HG02610 (cell line): ENCODE measurements at regions not wholly inside any gene's neighbourhood (a gene's known extent, or its start where the extent isn't known, plus 50 kb on each side); places are given as distances from the start of the nearest gene placed in this dataset.

Source experiments
- ATAC-seq: cut with Tn5 transposase; IDR thresholded peaks from one replicate; pipeline ENCODE4 v1.9.1; 2021; ENCODE audit warnings: mild to moderate bottlenecking, moderate library complexity; ENCODE audit not compliant: unreplicated experiment

- ATAC-seq: no peak
These were observed 100.9 kb upstream of the ARHGEF3 start for GRCh38 chr3:56902468-56903160.

- no peak for ATAC-seq
These were observed 99.1 kb upstream of the ARHGEF3 start for GRCh38 chr3:56900801-56901200.

DNA sequence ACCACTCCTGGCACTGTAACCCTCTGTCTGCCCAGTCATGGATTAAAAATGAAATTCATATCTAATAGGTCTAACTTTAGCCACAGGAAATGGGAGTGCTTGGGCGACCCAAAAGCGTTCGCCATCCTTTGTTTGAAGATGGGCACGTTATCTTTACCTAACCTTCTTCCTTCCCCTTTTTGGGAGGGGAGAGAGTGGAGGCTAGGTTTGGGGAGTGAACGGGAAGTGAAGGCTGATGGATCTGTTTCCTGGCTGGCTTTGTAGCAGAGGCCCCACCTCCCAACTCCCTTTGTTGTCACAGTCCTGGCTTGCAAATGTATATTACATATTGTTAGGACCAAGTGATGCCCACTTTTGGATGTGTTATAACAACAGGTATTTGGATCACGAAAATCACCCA is 98.1 kb upstream of the ARHGEF3 start:
- no peak for ATAC-seq

DNA sequence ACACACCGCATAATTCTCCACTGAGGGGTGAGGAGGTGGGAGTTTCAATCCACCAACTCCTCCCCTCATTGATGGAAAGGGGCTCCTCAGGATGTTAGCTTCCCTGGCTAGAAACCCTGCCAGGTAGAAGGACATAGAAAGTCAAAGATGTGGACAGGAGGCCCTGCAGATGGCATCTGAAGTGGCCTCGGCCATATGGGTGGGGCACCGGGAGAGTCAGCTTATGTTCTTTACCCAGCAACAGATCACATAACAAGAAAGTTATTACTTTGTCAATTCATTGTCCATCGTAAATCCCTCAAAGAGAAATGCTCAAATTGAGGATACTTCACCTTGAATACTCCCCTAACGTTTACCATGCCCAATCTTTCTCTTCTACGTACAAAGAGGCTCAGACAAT is 97.3 kb upstream of the ARHGEF3 start:
- ATAC-seq: no peak

DNA sequence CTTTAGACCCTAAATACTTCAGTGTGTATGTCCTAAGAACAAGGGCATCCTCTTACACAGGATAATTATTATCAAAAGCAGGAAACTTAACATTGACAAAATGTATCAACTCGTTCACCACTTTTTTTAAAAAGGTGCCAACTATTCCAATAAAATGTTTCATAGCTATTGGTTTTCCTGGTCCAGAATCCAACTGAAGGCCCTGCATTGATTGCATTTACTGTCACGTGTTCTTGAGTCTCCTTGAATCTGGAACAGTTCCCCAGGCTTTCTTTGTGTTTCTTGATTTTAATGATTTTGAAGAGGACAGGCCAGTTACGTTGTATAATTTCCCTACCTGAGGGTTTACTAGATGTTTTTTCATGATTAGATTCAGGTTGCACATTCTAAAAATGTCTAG is 94.6 kb upstream of the ARHGEF3 start:
- ATAC-seq: no peak

DNA sequence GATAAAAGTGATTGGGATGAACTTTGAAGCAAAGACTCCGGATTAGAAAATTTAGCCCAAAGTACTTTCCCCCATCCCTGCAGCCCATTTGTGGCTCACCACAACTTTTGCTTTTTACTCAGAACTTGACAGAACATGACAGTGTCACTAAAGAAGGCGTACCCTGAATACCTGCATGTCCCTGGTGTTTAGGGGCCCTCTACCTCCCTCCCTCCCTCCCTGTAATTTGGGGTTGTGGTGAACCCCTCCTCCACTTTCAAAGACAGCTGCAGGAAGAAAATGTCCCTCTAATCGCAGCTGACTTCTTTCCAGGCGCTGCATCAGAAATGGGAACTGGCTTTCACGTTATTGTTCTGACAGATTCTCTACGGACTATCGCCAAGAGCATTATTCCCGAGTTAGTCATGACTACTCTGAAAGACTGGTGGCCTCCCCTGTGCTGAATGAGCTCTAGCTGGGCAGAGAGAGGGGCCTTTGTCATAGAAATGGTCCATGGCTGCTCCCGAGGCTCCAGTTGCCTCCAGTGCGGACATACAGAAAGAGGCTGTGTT is 93.2 kb upstream of the ARHGEF3 start:
- peak; percentile 79 for ATAC-seq

DNA sequence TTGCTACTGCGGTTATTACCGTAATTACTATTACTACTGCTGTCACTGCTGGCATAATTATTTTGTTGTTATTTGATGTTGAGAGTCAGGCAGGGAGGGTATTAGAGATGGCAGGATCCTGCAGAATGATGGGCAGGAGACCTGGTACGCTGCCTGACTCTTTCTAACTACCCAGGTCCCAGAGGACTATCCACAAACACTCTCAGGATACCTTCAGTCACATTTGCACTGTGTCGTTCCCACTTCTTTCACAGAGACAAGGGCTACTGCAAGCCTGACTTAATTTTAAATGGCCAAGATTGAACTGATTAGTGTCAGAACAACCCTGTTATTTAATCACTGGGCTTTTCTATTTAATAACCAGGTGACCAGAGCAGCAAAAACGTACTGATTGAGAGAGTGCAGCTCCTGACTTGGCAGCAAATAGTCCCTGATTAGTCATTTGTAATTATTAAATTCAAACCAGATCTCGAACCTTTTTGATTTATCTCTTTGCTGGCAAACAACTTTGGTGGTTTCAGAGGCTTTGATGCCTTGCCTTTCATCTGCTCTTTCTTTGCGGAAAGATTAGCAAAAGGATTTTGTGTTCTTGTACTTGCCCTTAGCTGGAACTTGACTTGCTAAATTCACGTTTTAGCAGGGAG is 88.8 kb upstream of the ARHGEF3 start:
- ATAC-seq: no peak

DNA sequence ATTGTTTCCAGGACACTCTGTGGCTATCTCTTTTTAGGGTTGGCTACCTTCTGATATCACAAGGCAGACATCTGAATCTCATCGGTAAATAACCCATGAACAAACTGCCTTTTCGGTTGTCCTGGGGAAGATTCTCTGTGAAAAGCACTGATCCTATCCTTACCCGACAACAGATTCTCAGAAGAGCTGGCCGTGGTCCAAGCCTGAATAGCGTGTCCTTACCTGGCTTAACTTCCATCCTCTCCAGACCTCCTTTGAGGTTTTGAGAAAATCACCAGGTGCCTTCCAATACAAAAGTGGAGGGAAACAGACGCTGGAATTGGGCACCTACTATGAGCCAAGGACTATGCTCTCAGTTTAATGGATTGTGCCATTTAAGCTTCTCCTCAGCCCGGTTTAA is 87.4 kb upstream of the ARHGEF3 start:
- no peak for ATAC-seq

DNA sequence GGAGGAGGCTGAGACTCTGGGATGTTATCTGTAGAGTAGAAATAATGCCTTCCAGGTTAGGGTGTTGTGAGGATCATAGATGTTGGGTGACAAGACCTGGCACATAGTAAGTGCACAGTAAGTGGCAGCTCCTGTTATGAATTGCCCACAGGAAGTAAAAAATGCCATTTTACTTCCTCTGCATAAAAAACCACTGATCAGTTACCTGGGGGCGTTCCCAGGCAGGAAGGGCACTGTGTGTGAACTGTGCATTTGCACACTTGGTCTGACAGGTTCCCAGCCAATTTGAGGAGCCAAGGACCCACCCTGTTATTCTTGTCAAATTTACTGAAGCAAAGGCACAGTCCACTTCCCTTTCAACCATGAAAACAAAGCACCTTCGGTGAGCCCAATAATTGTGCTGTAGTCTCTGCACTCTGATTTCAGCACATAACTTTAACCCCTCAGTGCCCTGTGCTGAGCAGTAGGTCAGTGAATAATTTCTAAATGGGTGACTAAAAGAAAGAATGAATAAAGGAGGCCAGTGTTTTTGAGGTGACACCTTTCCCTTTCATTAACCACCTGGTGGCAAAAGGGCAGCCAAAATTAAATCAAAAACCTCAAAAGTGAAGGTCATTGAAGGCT is 85.8 kb upstream of the ARHGEF3 start:
- ATAC-seq: no peak

DNA sequence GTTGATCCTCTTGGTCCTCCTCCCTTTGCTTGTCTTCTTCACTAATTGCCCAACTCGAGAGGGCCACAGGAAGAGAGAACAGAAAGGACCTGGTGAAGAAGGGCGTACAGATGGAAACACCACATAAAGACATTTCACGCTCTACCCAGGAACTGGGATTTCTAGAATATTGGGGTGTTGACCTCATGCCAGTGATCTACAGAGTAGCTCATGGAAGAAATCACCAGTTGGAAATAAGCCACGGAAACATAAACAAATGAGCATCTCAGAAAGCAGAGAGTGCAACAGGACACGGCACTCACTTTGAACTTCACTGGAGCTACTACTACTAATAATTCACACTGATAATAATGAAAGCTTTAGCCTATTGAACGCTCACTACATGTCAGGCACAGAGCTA is 84.6 kb upstream of the ARHGEF3 start:
- no peak for ATAC-seq

DNA sequence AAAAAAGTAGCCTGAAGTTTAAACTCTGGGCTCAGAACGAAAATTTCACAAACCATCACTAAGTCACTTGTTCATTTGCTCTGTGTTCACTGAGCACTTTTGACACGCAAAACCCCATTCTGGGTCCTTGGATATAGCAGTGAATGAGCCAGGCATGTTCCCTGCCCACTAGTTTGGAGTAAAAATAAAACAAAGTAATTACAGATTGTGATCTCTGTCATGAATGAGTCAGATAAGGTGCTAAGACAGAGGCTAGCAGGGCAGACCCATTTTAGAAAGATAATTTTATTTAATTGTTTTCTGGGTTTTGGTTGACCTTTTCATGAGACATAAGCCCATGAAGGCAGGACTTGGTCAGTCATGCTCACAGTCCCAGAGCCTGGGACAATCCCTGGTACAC is 84.1 kb upstream of the ARHGEF3 start:
- ATAC-seq: no peak

- no peak for ATAC-seq
These were observed 83.7 kb upstream of the ARHGEF3 start for GRCh38 chr3:56885453-56885852.

DNA sequence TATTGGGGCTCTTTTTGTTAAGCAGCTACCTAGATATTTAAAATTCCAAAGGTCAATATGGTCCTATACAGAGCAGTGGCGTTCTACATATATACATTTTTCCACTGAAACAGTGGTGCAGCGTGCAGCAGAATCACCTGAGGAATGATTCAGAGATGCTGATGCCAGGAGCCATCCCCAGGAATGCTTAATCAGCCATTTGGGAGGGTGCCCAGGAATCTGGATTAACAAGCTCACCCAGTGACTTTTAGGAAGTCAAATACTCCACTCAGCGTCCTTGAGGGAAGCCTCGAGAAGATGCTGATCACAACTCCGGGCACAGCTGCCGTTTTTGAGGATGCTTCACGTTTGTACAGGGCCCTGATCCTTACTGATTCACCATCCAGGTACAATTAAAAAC is 82.6 kb upstream of the ARHGEF3 start:
- ATAC-seq: no peak

- no peak for ATAC-seq
These were observed 82.1 kb upstream of the ARHGEF3 start for GRCh38 chr3:56883828-56884227.

- no peak for ATAC-seq
These were observed 81.1 kb upstream of the ARHGEF3 start for GRCh38 chr3:56882896-56883295.

GRCh38 chr3:56881841-56882240 is 80.1 kb upstream of the ARHGEF3 start:
- no peak for ATAC-seq

- no peak for ATAC-seq
These were observed 79.2 kb upstream of the ARHGEF3 start for GRCh38 chr3:56880720-56881575.

- no peak for ATAC-seq
These were observed 77.9 kb upstream of the ARHGEF3 start for GRCh38 chr3:56879436-56880215.

- ATAC-seq: no peak
These were observed 76.3 kb upstream of the ARHGEF3 start for GRCh38 chr3:56878074-56878473.

- no peak for ATAC-seq
These were observed 75.2 kb upstream of the ARHGEF3 start for GRCh38 chr3:56876916-56877315.
